Body of pancreas (tissue), 4 donors: ENCODE measurements at regions not wholly inside any gene's neighbourhood (a gene's known extent, or its start where the extent isn't known, plus 50 kb on each side); places are given as distances from the start of the nearest gene placed in this dataset.

ENCODE experiments used
- ATAC-seq: fragments of 150-250 bp; one replicate; pipeline ENCODE4 v1.9.1; 2016
- DNase-seq, 4 donors: peaks; one replicate each; pipeline ENCODE4 v3.0.0-alpha.2; 2019
- H3K27ac ChIP-seq, 4 donors: fragments of 200-600 bp; sonication (generic); 1 replicate in 3 of 4; 2 replicates in 1 of 4; pipeline versions ENCODE4 v1.5.1 to v1.6.1; 2016 to 2019; ENCODE audit warnings: mild to moderate bottlenecking in 1 of 4, mixed read lengths in 1 of 4, moderate library complexity in 1 of 4
- H3K27me3 ChIP-seq, 2 donors: fragments of 200-600 bp; sonication (generic); one replicate each; pipeline ENCODE4 v1.6.0; 2016; ENCODE audit warnings: mild to moderate bottlenecking in 1 of 2
- H3K36me3 ChIP-seq, 2 donors: fragments of 200-600 bp; sonication (generic); replicated peaks in 1 of 2; 2 replicates each; pipeline ENCODE4 v1.5.1; 2016; ENCODE audit warnings: low read depth in 2 of 2; ENCODE audit not compliant: insufficient read depth in 1 of 2
- H3K4me1 ChIP-seq: fragments of 200-600 bp; sonication (generic); one replicate; pipeline ENCODE4 v1.6.0; 2016
- H3K4me3 ChIP-seq, 2 donors: fragments of 200-600 bp; sonication (generic); 1 replicate in 1 of 2; 2 replicates in 1 of 2; pipeline ENCODE4 v1.5.1; 2016 to 2019
- H3K9me3 ChIP-seq, 3 donors: fragments of 200-600 bp; sonication (generic); 1 replicate in 2 of 3; 2 replicates in 1 of 3; pipeline ENCODE4 v1.5.1; 2016
- CTCF ChIP-seq, 7 experiments: fragments of 450-650 bp in 4 of 7; fragments of 200-600 bp in 3 of 7; sonication (generic) in 3 of 7; IDR thresholded peaks; one replicate each; pipeline ENCODE4 v1.5.1; 2016 to 2019; ENCODE audit warnings: antibody characterized with exemption in 7 of 7
- POLR2A ChIP-seq, 3 donors: fragments of 450-650 bp; IDR thresholded peaks; one replicate each; pipeline ENCODE4 v1.6.1; 2016; ENCODE audit warnings: antibody characterized with exemption in 3 of 3, mild to moderate bottlenecking in 2 of 3
- WGBS, 2 donors: methylation state at CpG; one replicate each; pipeline ENCODE4 v1.1.5; 2017; 5-methylcytosine and 5-hydroxymethylcytosine counted together
- intact Hi-C: fragments of 100-400 bp; cut with DNase I; formaldehyde crosslinking; loops from one replicate; pipeline ENCODE4 v1.15.1; 2023

GRCh38 chr6:81226957-81227356 is 525.5 kb downstream of the TENT5A start:
- no peaks in the 10 kb centered on the region for H3K9me3 ChIP-seq
- no peaks in the 10 kb centered on the region for H3K4me1 ChIP-seq
- intact Hi-C loops, result no loop called here
- no peak overlapping the region for H3K4me3 ChIP-seq
- no peak overlapping the region for H3K27ac ChIP-seq
- H3K27me3 ChIP-seq, result no peaks in the 10 kb centered on the region
- ATAC-seq (no peak), DNase-seq (no peak)
- no peaks in the 10 kb centered on the region for H3K36me3 ChIP-seq
- 37 to 44% methylated on average over 1 of the region's 1 CpG for WGBS, 2 donors
- no peak for TF ChIP-seq CTCF (IDR thresholded peaks at IDR 0.05)
- TF ChIP-seq POLR2A (IDR thresholded peaks at IDR 0.05), result no peak

GRCh38 chr6:81216668-81217067 is 535.8 kb downstream of the TENT5A start:
- TF ChIP-seq CTCF (IDR thresholded peaks at IDR 0.05), result no peak
- no peak for TF ChIP-seq POLR2A (IDR thresholded peaks at IDR 0.05)
- intact Hi-C loops, result no loop called here
- Histone ChIP-seq H3K4me3 (no peak overlapping the region), H3K27ac (no peak overlapping the region), H3K4me1 (no peaks in the 10 kb centered on the region), H3K36me3 (no peaks in the 10 kb centered on the region), H3K27me3 (no peaks in the 10 kb centered on the region), H3K9me3 (peaks cover 0 to 7% (median 0%) of the 10 kb centered on the region in 3 donors)
- 67 to 69% methylated on average over 3 of the region's 3 CpGs for WGBS, 2 donors
- DNase-seq (no peak), ATAC-seq (no peak)

GRCh38 chr6:81215092-81215432 is 537.4 kb downstream of the TENT5A start:
- 69 to 77% methylated on average over 3 to 7 of the region's 7 CpGs for WGBS, 2 donors
- DNase-seq, result no peak
- Histone ChIP-seq H3K4me3 (no peak overlapping the region), H3K4me1 (no peaks in the 10 kb centered on the region), H3K9me3 (peaks cover 0 to 7% (median 0%) of the 10 kb centered on the region in 3 donors), H3K27me3 (no peaks in the 10 kb centered on the region), H3K36me3 (no peaks in the 10 kb centered on the region), H3K27ac (no peak overlapping the region)
- intact Hi-C loops, result no loop called here
- TF ChIP-seq POLR2A (IDR thresholded peaks at IDR 0.05), result no peak
- TF ChIP-seq CTCF (IDR thresholded peaks at IDR 0.05), result no peak
- no peak for ATAC-seq

GRCh38 chr6:81214414-81215091 is 537.9 kb downstream of the TENT5A start:
- H3K27ac ChIP-seq, result no peak overlapping the region
- intact Hi-C loops, result no loop called here
- H3K36me3 ChIP-seq, result no peaks in the 10 kb centered on the region
- no peak overlapping the region for H3K4me3 ChIP-seq
- DNase-seq (no peak), ATAC-seq (no peak)
- H3K9me3 ChIP-seq, result peaks cover 0 to 7% (median 0%) of the 10 kb centered on the region in 3 donors
- H3K27me3 ChIP-seq, result no peaks in the 10 kb centered on the region
- no peak for TF ChIP-seq CTCF (IDR thresholded peaks at IDR 0.05)
- TF ChIP-seq POLR2A (IDR thresholded peaks at IDR 0.05), result no peak
- H3K4me1 ChIP-seq, result no peaks in the 10 kb centered on the region
- WGBS, 2 donors, result 55 to 70% methylated on average over 3 to 15 of the region's 15 CpGs

GRCh38 chr6:81204731-81205130 is 547.8 kb downstream of the TENT5A start:
- Histone ChIP-seq H3K27ac (no peak overlapping the region), H3K27me3 (no peaks in the 10 kb centered on the region), H3K4me1 (no peaks in the 10 kb centered on the region), H3K36me3 (no peaks in the 10 kb centered on the region), H3K9me3 (no peaks in the 10 kb centered on the region), H3K4me3 (no peak overlapping the region)
- TF ChIP-seq CTCF (IDR thresholded peaks at IDR 0.05) (no peak), POLR2A (IDR thresholded peaks at IDR 0.05) (no peak)
- 84 to 88% methylated on average over 1 of the region's 1 CpG for WGBS, 2 donors
- no peak for ATAC-seq
- intact Hi-C loops, result no loop called here
- DNase-seq, result no peak
